WI38 (cell line): ENCODE measurements at regions not wholly inside any gene's neighbourhood (a gene's known extent, or its start where the extent isn't known, plus 50 kb on each side); places are given as distances from the start of the nearest gene placed in this dataset.

Source experiments
- H3K4me3 ChIP-seq: 2 replicates; pipeline ENCODE4 v1.5.1; 2011; ENCODE audit warnings: low read depth, mild to moderate bottlenecking, control low read depth, low read length
- TF ChIP-seq, protein P1 (sequence below): IDR thresholded peaks from 2 replicates; pipeline ENCODE4 v1.5.1; 2012; ENCODE audit warnings: low read depth, mild to moderate bottlenecking, control low read depth, low read length

DNA sequence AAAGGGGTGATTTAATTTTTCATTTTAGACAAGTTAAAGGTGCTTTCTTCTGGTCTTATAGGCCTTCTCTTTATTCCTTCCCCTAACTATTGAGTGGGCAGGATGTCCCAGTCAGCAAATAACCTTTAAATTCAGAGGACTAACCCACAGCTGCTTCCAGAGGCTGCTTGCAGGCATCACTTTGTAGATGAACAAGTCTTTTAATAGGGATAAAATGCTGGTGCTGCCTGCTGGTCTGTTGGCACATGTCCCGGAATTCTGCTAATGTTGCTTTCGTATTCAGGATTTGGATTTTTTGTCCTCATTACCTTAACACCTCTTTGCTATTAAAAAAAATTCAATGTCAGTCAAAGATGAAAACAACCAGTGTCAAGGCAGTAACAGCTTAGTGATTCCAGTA lies 132.7 kb upstream of the KL start:
- TF ChIP-seq, protein P1, sequence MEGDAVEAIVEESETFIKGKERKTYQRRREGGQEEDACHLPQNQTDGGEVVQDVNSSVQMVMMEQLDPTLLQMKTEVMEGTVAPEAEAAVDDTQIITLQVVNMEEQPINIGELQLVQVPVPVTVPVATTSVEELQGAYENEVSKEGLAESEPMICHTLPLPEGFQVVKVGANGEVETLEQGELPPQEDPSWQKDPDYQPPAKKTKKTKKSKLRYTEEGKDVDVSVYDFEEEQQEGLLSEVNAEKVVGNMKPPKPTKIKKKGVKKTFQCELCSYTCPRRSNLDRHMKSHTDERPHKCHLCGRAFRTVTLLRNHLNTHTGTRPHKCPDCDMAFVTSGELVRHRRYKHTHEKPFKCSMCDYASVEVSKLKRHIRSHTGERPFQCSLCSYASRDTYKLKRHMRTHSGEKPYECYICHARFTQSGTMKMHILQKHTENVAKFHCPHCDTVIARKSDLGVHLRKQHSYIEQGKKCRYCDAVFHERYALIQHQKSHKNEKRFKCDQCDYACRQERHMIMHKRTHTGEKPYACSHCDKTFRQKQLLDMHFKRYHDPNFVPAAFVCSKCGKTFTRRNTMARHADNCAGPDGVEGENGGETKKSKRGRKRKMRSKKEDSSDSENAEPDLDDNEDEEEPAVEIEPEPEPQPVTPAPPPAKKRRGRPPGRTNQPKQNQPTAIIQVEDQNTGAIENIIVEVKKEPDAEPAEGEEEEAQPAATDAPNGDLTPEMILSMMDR, result no peak
- H3K4me3 ChIP-seq, result no peak overlapping the region

DNA sequence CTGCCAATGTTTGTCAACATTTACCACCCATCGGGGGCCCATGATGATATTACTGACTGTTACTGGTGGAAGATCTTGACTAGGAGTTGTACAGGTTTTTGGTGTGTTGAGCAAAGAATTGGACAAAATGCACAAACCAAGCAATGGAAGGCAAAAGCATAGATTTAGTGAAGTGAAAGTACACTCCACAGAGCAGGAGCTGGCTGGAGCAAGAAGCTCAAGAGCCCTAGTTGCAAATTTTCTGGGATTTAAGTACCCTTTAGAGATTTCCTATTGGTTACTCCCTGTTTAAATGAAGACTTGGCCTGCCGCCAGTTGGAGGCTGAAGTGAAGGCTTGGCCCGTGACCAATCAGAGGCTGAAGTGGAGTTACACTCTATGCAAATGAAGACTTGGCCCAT lies 128.6 kb upstream of the KL start:
- TF ChIP-seq, protein P1, result no peak

GRCh38 chr13:32889986-32890565 lies 126.1 kb upstream of the KL start:
- TF ChIP-seq, protein P1, result no peak
- H3K4me3 ChIP-seq, result no peak overlapping the region

More for the DNA sequence above, 128.6 kb upstream of the KL start:
- no peak overlapping the region for H3K4me3 ChIP-seq

DNA sequence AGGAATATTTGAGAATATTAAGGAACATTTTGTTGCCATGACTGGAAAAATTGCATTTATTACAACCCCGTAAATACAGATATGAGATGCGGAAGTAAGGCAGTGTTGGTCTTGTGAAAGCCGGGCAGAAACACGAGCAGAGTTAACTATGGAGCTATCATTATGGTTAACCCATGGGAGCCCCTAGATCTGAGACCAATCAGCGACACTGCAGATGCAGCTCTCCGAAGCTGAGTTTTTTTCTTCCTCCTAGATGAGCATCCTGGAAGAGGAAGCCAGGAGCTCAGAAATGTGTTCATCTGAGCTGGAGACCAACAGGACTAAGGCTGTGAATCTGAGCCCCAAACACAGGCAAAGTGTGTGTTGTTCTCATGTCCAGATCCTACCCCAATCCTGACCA lies 123.0 kb upstream of the KL start:
- TF ChIP-seq, protein P1, result no peak
- H3K4me3 ChIP-seq, result no peak overlapping the region

DNA sequence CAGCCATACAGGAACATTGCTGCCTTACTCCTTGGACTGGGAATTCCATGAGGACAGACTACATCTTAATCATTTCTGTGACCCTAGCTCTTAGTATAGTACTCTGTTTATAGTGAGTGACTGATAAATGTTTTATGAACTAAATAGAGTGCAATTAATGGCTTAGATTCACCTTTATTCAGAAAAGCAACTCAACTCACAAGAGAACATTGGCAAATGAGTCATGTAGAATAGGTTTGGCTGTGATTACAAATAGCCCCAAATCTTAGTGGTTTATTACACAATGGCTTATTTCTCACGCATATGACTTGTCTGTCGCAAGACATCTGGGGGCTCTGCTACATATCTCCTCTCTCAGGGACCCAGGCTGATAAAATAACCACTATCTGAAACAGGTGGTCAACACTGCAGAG lies 121.6 kb upstream of the KL start:
- TF ChIP-seq, protein P1, result no peak
- no peak overlapping the region for H3K4me3 ChIP-seq

DNA sequence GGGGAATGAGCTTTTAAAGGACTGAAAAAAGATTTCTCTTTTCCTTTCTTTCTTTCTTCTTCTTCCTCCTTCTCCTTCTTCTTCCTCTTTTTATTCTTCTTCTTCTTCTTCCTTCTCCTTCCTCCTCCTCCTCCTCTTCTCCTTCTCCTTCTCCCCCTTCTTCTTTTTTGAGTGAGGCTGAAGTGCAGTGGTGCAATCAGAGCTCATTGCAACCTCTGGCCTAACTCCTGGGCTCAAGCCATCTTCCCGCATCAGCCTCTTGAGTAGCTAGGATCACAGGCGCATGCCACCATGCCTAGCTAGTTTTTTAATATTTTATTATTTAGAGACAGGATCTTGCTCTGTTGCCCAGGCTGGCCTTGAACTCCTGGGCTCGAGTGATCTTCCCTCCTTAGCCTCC lies 120.9 kb upstream of the KL start:
- H3K4me3 ChIP-seq, result no peak overlapping the region
- TF ChIP-seq, protein P1, result no peak

GRCh38 chr13:32897296-32897695 lies 118.9 kb upstream of the KL start:
- no peak overlapping the region for H3K4me3 ChIP-seq
- TF ChIP-seq, protein P1, result no peak
